ENCODE measurements at regions not wholly inside any gene's neighbourhood (a gene's known extent, or its start where the extent isn't known, plus 50 kb on each side); places are given as distances from the start of the nearest gene placed in this dataset.

DNA sequence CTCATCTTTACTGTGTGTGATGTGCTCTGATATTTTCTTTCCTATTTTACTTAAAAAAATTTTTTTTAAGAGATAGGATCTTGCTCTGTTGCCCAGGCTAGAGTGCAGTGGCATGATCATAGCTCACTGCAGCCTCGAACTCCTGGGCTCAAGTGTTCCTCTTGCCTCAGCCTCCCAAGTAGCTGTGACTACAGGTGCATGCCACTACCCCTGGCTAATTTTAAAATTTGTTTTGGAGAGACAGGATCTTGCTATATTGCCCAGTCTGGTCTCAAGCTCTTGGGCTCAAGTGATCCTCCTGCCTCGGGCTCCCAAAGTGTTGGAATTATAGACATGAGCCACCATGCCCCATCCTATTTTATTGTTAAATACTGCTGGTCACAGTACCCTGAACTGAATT lies 67.4 kb downstream of the FOXD2 start:
- H3K27me3 ChIP-seq (ENCODE audit: low read length): peaks cover 48% of the 10 kb centered on the region
- no peaks in the 10 kb centered on the region for H4K20me1 ChIP-seq (ENCODE audit: low read length)
- H3K4me3 ChIP-seq (ENCODE audit: low read length): no peak overlapping the region
- intact Hi-C loops (cut with micrococcal nuclease): no loop called here
- H3K79me2 ChIP-seq (ENCODE audit: low read length): no peaks in the 10 kb centered on the region
- ATAC-seq (no peak), DNase-seq (no peak)
- peaks cover 4% of the 10 kb centered on the region; the same call in 1 of the 2 replicates for H3K4me1 ChIP-seq (ENCODE audit: insufficient read depth, low read length)
- TF ChIP-seq EZH2phosphoT487 (IDR thresholded peaks at IDR 0.05; ENCODE audit: borderline replicate concordance, low read length) (no peak), EZH2 (IDR thresholded peaks at IDR 0.05; ENCODE audit: low read length, unreplicated experiment) (no peak)
- TF ChIP-seq, protein P1, sequence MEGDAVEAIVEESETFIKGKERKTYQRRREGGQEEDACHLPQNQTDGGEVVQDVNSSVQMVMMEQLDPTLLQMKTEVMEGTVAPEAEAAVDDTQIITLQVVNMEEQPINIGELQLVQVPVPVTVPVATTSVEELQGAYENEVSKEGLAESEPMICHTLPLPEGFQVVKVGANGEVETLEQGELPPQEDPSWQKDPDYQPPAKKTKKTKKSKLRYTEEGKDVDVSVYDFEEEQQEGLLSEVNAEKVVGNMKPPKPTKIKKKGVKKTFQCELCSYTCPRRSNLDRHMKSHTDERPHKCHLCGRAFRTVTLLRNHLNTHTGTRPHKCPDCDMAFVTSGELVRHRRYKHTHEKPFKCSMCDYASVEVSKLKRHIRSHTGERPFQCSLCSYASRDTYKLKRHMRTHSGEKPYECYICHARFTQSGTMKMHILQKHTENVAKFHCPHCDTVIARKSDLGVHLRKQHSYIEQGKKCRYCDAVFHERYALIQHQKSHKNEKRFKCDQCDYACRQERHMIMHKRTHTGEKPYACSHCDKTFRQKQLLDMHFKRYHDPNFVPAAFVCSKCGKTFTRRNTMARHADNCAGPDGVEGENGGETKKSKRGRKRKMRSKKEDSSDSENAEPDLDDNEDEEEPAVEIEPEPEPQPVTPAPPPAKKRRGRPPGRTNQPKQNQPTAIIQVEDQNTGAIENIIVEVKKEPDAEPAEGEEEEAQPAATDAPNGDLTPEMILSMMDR (conservative IDR thresholded peaks at IDR 0.05; ENCODE audit: low read depth, low read length): no peak
- no peaks in the 10 kb centered on the region for H3K9me2 ChIP-seq (replicated peaks; ENCODE audit: low read length)
- POLR2A ChIA-PET (ENCODE audit: unreplicated experiment): no interaction called here
- BruUV-seq (replicated peaks): no TSS peak
- no peaks in the 10 kb centered on the region for H3K36me3 ChIP-seq (ENCODE audit: low read depth, low read length)
- no peaks in the 10 kb centered on the region for H3F3A ChIP-seq (ENCODE audit: low read length, unreplicated experiment)
- H3K9ac ChIP-seq (ENCODE audit: low read length): no peak overlapping the region
- CTCF ChIA-PET: no interaction called here
- no peak overlapping the region for H3K4me2 ChIP-seq (ENCODE audit: low read length)
- H3K27ac ChIP-seq (ENCODE audit: low read length): no peak overlapping the region
- H2AFZ ChIP-seq (ENCODE audit: low read length): no peak overlapping the region
- H3K9me3 ChIP-seq (ENCODE audit: low read length): no peaks in the 10 kb centered on the region

DNA sequence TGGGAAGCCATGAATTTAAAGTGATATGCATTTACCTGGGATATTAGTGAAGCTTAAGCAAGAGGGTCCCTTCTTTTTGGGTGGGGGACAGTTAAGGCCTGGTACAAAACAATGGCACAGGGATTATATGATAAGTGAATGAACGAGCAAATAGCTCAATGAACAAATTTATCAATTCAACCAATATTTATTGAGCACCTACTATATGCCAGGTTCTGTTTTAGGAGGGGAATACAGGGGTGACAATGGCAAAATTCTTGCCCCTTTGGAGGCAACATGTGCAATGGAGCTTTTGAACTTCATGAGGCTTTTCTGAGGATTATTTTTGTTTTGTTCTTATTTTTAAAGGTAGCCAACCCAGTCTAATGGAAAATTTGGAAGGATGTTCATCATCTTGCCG lies 68.2 kb downstream of the FOXD2 start:
- no peaks in the 10 kb centered on the region for H3F3A ChIP-seq (ENCODE audit: low read length, unreplicated experiment)

DNA sequence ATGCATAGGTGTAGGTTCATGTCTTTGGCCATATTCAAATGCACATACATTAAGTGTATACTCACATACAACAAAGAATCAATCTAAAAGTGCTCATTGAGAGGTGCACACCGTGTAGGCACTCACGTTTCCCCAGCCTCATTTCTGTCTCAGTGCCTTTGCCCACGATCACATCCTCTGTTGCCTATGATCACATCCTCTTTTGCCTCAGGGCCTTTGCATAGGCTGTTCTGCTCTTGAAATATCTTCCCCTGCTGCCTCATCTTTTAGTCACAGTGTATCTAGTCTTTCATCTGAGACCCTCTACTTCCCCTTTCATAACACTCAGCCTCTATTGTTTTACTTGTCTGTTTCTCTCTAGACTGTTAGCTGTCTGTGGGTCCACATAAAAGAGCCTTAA lies 69.3 kb downstream of the FOXD2 start:
- intact Hi-C loops (cut with micrococcal nuclease): no loop called here
- ChIA-PET CTCF (no interaction called here), POLR2A (ENCODE audit: unreplicated experiment) (no interaction called here)
- Histone ChIP-seq H3K4me1 (ENCODE audit: insufficient read depth, low read length) (peaks cover 4% of the 10 kb centered on the region; the same call in 1 of the 2 replicates), H3K4me3 (ENCODE audit: low read length) (no peak overlapping the region), H3K36me3 (ENCODE audit: low read depth, low read length) (no peaks in the 10 kb centered on the region), H3K9me3 (ENCODE audit: low read length) (no peaks in the 10 kb centered on the region), H2AFZ (ENCODE audit: low read length) (no peak overlapping the region), H3K9me2 (replicated peaks; ENCODE audit: low read length) (no peaks in the 10 kb centered on the region), H3K9ac (ENCODE audit: low read length) (no peak overlapping the region), H3F3A (ENCODE audit: low read length, unreplicated experiment) (no peaks in the 10 kb centered on the region), H3K27ac (ENCODE audit: low read length) (no peak overlapping the region), H3K79me2 (ENCODE audit: low read length) (no peaks in the 10 kb centered on the region), H3K27me3 (ENCODE audit: low read length) (peaks cover 59% of the 10 kb centered on the region), H3K4me2 (ENCODE audit: low read length) (no peak overlapping the region), H4K20me1 (ENCODE audit: low read length) (no peaks in the 10 kb centered on the region)
- DNase-seq (no peak), ATAC-seq (no peak)
- BruUV-seq (replicated peaks): no TSS peak
- no peak for TF ChIP-seq EZH2phosphoT487 (IDR thresholded peaks at IDR 0.05; ENCODE audit: borderline replicate concordance, low read length)
- no peak for TF ChIP-seq EZH2 (IDR thresholded peaks at IDR 0.05; ENCODE audit: low read length, unreplicated experiment)
- TF ChIP-seq, protein P1 (conservative IDR thresholded peaks at IDR 0.05; ENCODE audit: low read depth, low read length): no peak

More for the DNA sequence above, 68.2 kb downstream of the FOXD2 start:
- Histone ChIP-seq H3K79me2 (ENCODE audit: low read length) (no peaks in the 10 kb centered on the region), H3K27ac (ENCODE audit: low read length) (no peak overlapping the region), H3K4me1 (ENCODE audit: insufficient read depth, low read length) (peaks cover 4% of the 10 kb centered on the region; the same call in 1 of the 2 replicates), H3K4me2 (ENCODE audit: low read length) (no peak overlapping the region), H3K9ac (ENCODE audit: low read length) (no peak overlapping the region), H3K4me3 (ENCODE audit: low read length) (no peak overlapping the region), H4K20me1 (ENCODE audit: low read length) (no peaks in the 10 kb centered on the region), H3K27me3 (ENCODE audit: low read length) (peaks cover 53% of the 10 kb centered on the region), H3K9me3 (ENCODE audit: low read length) (no peaks in the 10 kb centered on the region), H2AFZ (ENCODE audit: low read length) (no peak overlapping the region), H3K36me3 (ENCODE audit: low read depth, low read length) (no peaks in the 10 kb centered on the region), H3K9me2 (replicated peaks; ENCODE audit: low read length) (no peaks in the 10 kb centered on the region)
- no TSS peak for BruUV-seq (replicated peaks)
- ATAC-seq (no peak), DNase-seq (no peak)
- intact Hi-C loops (cut with micrococcal nuclease): no loop called here
- POLR2A ChIA-PET (ENCODE audit: unreplicated experiment): no interaction called here
- no peak for TF ChIP-seq EZH2phosphoT487 (IDR thresholded peaks at IDR 0.05; ENCODE audit: borderline replicate concordance, low read length)
- TF ChIP-seq, protein P1 (conservative IDR thresholded peaks at IDR 0.05; ENCODE audit: low read depth, low read length): no peak
- TF ChIP-seq EZH2 (IDR thresholded peaks at IDR 0.05; ENCODE audit: low read length, unreplicated experiment): no peak
- CTCF ChIA-PET: no interaction called here
